HepG2 (cell line): ENCODE measurements at regions not wholly inside any gene's neighbourhood (a gene's known extent, or its start where the extent isn't known, plus 50 kb on each side); places are given as distances from the start of the nearest gene placed in this dataset.

Source experiments
- CHD2 ChIP-seq: IDR thresholded peaks from 2 replicates; pipeline ENCODE4 v1.6.1; 2011; ENCODE audit warnings: low read depth, low read length, improper control_type of control experiment
- CHD4 ChIP-seq: fragments of 200-600 bp; sonication (generic); IDR thresholded peaks from 2 replicates; pipeline ENCODE4 v1.7.0; 2017; ENCODE audit warnings: mild to moderate bottlenecking, low read length, borderline replicate concordance
- ETV5 ChIP-seq: IDR thresholded peaks from 2 replicates; pipeline ENCODE4 v1.6.1; 2018; ENCODE audit warnings: missing biosample characterization, missing genetic modification reagents, inconsistent platforms, borderline replicate concordance
- GABPB1 ChIP-seq: IDR thresholded peaks from 2 replicates; pipeline ENCODE4 v1.6.1; 2016; ENCODE audit warnings: mild to moderate bottlenecking, missing genetic modification reagents, moderate library complexity, missing compliant biosample characterization
- HOXA7 ChIP-seq: sonication (generic); formaldehyde crosslinking; IDR thresholded peaks from 2 replicates; pipeline ENCODE4 v1.8.1; 2022; ENCODE audit warnings: mild to moderate bottlenecking, missing genetic modification reagents, moderate library complexity
- MAFK ChIP-seq, 2 experiments: IDR thresholded peaks in 1 of 2; conservative IDR thresholded peaks in 1 of 2; 2 replicates each; pipeline ENCODE4 v1.6.1; 2011; ENCODE audit warnings: improper control_type of control experiment in 2 of 2, low read length in 2 of 2
- MTF1 ChIP-seq: sonication (generic); formaldehyde crosslinking; IDR thresholded peaks from 2 replicates; pipeline ENCODE4 v1.5.0; 2020; ENCODE audit warnings: missing genetic modification reagents
- NFE2L1 ChIP-seq: sonication (generic); formaldehyde crosslinking; IDR thresholded peaks from 2 replicates; pipeline ENCODE4 v1.4.0; 2020; ENCODE audit warnings: missing genetic modification reagents, mild to moderate bottlenecking, borderline replicate concordance
- ZNF10 ChIP-seq: sonication (generic); formaldehyde crosslinking; IDR thresholded peaks from 2 replicates; pipeline ENCODE4 v1.4.0; 2020; ENCODE audit warnings: mild to moderate bottlenecking, low read depth, missing genetic modification reagents, borderline replicate concordance

DNA sequence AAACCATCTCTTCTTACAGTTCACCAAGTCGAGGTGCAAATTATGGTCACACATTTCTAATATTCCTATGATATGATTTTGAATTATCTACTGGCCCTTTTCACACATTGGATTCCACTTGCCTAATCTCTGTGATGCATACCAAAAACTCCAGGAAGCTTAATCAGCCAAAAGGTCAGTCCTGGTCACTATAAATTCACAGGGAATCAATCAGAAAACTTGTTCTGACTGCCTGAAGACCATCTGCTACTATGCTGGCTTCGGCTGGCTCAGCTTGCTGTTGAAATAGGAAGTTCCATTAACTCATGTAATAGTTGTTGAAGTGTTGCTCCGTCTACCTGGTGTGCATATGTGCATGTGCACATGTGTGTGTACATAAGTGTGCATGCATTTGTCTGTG lies 142.8 kb upstream of the FLRT2 start:
- TF ChIP-seq ZNF10 (CRISPR knock-in tag) (no peak), MAFK (conservative IDR thresholded peaks at IDR 0.05 in 1 of 2, IDR thresholded peaks at IDR 0.05 in 1 of 2; ENCODE audit: low read length in 2 of 2) (no peak), NFE2L1 (no peak), GABPB1 (CRISPR knock-in tag) (no peak), CHD2 (no peak), CHD4 (no peak), HOXA7 (CRISPR knock-in tag) (no peak), MTF1 (CRISPR knock-in tag) (no peak), ETV5 (CRISPR knock-in tag) (no peak)
